OCI-LY3 (cell line): ENCODE measurements at regions not wholly inside any gene's neighbourhood (a gene's known extent, or its start where the extent isn't known, plus 50 kb on each side); places are given as distances from the start of the nearest gene placed in this dataset.

ENCODE experiments used
- CTCF ChIP-seq: fragments of 200-600, 300-600 bp; sonication (generic); IDR thresholded peaks from 2 replicates; pipeline ENCODE4 v1.5.1; 2014; ENCODE audit warnings: antibody characterized with exemption, low read length, low read depth
- EZH2phosphoT487 ChIP-seq: fragments of 200-600 bp; shearing (Covaris generic); IDR thresholded peaks from 2 replicates; pipeline ENCODE4 v1.6.1; 2018; ENCODE audit warnings: antibody characterized with exemption, mixed run types, low read depth

- TF ChIP-seq CTCF = no peak
- TF ChIP-seq EZH2phosphoT487 = no peak
These were observed 166.4 kb downstream of the FAM170A start for GRCh38 chr5:119795768-119796167.
